ENCODE measurements at regions not wholly inside any gene's neighbourhood (a gene's known extent, or its start where the extent isn't known, plus 50 kb on each side); places are given as distances from the start of the nearest gene placed in this dataset.

DNA sequence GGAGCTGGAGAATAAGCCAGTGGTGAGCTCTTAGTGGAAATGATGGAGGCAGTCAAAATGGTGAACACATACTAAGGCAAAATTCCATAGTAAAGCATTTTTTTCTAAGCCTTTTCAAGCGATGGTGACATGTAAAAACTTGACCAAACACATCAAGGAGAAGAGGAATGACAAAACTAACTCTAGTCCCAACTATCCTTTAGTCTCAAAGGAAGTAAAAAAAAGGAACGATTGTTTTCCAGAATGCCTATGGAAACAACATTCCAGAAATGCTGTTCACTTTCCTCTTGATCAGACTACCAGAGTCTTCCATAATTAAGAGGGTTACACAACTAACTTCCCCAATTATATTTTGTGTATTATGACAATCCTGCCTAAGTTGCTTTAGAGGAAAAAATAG lies 715.6 kb downstream of the EPHA4 start:
- POLR2A ChIA-PET: no interaction called here
- Histone ChIP-seq H3K36me3 (ENCODE audit: insufficient read depth, low read length) (no peaks in the 10 kb centered on the region), H3K27ac (ENCODE audit: low read depth in 1 of 2, low read length in 2 of 2) (no peak overlapping the region), H3K27me3 (ENCODE audit: control insufficient read depth in 1 of 2, insufficient read depth in 2 of 2, low read length in 2 of 2) (no peaks in the 10 kb centered on the region), H3K4me3 (ENCODE audit: low read length) (no peak overlapping the region), H3K9me3 (ENCODE audit: control insufficient read depth in 1 of 2, insufficient read depth in 1 of 2, low read length in 2 of 2) (no peaks in the 10 kb centered on the region), H3K4me1 (ENCODE audit: insufficient read depth, low read length) (no peaks in the 10 kb centered on the region)
- TF ChIP-seq, protein P1, sequence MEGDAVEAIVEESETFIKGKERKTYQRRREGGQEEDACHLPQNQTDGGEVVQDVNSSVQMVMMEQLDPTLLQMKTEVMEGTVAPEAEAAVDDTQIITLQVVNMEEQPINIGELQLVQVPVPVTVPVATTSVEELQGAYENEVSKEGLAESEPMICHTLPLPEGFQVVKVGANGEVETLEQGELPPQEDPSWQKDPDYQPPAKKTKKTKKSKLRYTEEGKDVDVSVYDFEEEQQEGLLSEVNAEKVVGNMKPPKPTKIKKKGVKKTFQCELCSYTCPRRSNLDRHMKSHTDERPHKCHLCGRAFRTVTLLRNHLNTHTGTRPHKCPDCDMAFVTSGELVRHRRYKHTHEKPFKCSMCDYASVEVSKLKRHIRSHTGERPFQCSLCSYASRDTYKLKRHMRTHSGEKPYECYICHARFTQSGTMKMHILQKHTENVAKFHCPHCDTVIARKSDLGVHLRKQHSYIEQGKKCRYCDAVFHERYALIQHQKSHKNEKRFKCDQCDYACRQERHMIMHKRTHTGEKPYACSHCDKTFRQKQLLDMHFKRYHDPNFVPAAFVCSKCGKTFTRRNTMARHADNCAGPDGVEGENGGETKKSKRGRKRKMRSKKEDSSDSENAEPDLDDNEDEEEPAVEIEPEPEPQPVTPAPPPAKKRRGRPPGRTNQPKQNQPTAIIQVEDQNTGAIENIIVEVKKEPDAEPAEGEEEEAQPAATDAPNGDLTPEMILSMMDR (IDR thresholded peaks at IDR 0.05): no peak
- CTCF ChIA-PET: no interaction called here
- Mint-ChIP-seq H3K36me3 (ENCODE audit: low read depth) (no peaks in the 10 kb centered on the region), H3K27ac (no peak overlapping the region), H3K4me3 (no peak overlapping the region), H3K4me1 (ENCODE audit: low read depth) (no peaks in the 10 kb centered on the region), H3K27me3 (no peaks in the 10 kb centered on the region), H3K9me3 (no peaks in the 10 kb centered on the region)
- DNase-seq: no peak
- ATAC-seq (ENCODE audit: poor library complexity): no peak
- intact Hi-C loops (cut with DNase I, micrococcal nuclease): no loop called here

GRCh38 chr2:220857368-220857767 lies 714.7 kb downstream of the EPHA4 start:
- H3K27ac ChIP-seq (ENCODE audit: low read depth in 1 of 2, low read length in 2 of 2): no peak overlapping the region
- Mint-ChIP-seq H3K4me3 (no peak overlapping the region), H3K27me3 (no peaks in the 10 kb centered on the region), H3K4me1 (ENCODE audit: low read depth) (no peaks in the 10 kb centered on the region), H3K36me3 (ENCODE audit: low read depth) (no peaks in the 10 kb centered on the region), H3K9me3 (no peaks in the 10 kb centered on the region), H3K27ac (no peak overlapping the region)
- H3K4me3 ChIP-seq (ENCODE audit: low read length): no peak overlapping the region
- no peaks in the 10 kb centered on the region for H3K27me3 ChIP-seq (ENCODE audit: control insufficient read depth in 1 of 2, insufficient read depth in 2 of 2, low read length in 2 of 2)
- no peaks in the 10 kb centered on the region for H3K9me3 ChIP-seq (ENCODE audit: control insufficient read depth in 1 of 2, insufficient read depth in 1 of 2, low read length in 2 of 2)
- intact Hi-C loops (cut with DNase I, micrococcal nuclease): no loop called here
- DNase-seq: no peak
- H3K4me1 ChIP-seq (ENCODE audit: insufficient read depth, low read length): no peaks in the 10 kb centered on the region
- CTCF ChIA-PET: no interaction called here
- TF ChIP-seq, protein P1 (IDR thresholded peaks at IDR 0.05): no peak
- no peak for ATAC-seq (ENCODE audit: poor library complexity)
- POLR2A ChIA-PET: no interaction called here
- no peaks in the 10 kb centered on the region for H3K36me3 ChIP-seq (ENCODE audit: insufficient read depth, low read length)

- TF ChIP-seq, protein P1 (IDR thresholded peaks at IDR 0.05): no peak
- Mint-ChIP-seq H3K4me1 (ENCODE audit: low read depth) (no peaks in the 10 kb centered on the region), H3K27ac (no peak overlapping the region), H3K9me3 (no peaks in the 10 kb centered on the region), H3K4me3 (no peak overlapping the region), H3K27me3 (no peaks in the 10 kb centered on the region), H3K36me3 (ENCODE audit: low read depth) (no peaks in the 10 kb centered on the region)
- no peak for ATAC-seq (ENCODE audit: poor library complexity)
- CTCF ChIA-PET: no interaction called here
- Histone ChIP-seq H3K27me3 (ENCODE audit: control insufficient read depth in 1 of 2, insufficient read depth in 2 of 2, low read length in 2 of 2) (no peaks in the 10 kb centered on the region), H3K36me3 (ENCODE audit: insufficient read depth, low read length) (no peaks in the 10 kb centered on the region), H3K4me1 (ENCODE audit: insufficient read depth, low read length) (no peaks in the 10 kb centered on the region), H3K4me3 (ENCODE audit: low read length) (no peak overlapping the region), H3K9me3 (ENCODE audit: control insufficient read depth in 1 of 2, insufficient read depth in 1 of 2, low read length in 2 of 2) (no peaks in the 10 kb centered on the region), H3K27ac (ENCODE audit: low read depth in 1 of 2, low read length in 2 of 2) (no peak overlapping the region)
- DNase-seq: no peak
- intact Hi-C loops (cut with DNase I, micrococcal nuclease): no loop called here
- POLR2A ChIA-PET: no interaction called here
Observed at GRCh38 chr2:220858101-220858500, 714.0 kb downstream of the EPHA4 start.
